LNCaP clone FGC (cell line): ENCODE measurements at regions not wholly inside any gene's neighbourhood (a gene's known extent, or its start where the extent isn't known, plus 50 kb on each side); places are given as distances from the start of the nearest gene placed in this dataset.

Experiments
- DNase-seq: peaks from one replicate; pipeline ENCODE4 v3.0.0-alpha.2; 2011; ENCODE audit warnings: low read depth
- H3K4me3 ChIP-seq: 2 replicates; pipeline ENCODE4 v1.5.1; 2011; ENCODE audit warnings: mild to moderate bottlenecking, low read depth, low read length, control low read depth
- CTCF ChIP-seq: IDR thresholded peaks from 2 replicates; pipeline ENCODE4 v1.5.1; 2012; ENCODE audit warnings: mild to moderate bottlenecking; ENCODE audit not compliant: control insufficient read depth, insufficient read depth; ENCODE audit errors: extremely low read depth

- no peak overlapping the region for H3K4me3 ChIP-seq
- TF ChIP-seq CTCF, result no peak
- no peak for DNase-seq
Observed at GRCh38 chr1:36639461-36639860, 156.7 kb upstream of the CSF3R start.

GRCh38 chr1:36638268-36638667 lies 155.6 kb upstream of the CSF3R start:
- no peak for TF ChIP-seq CTCF
- DNase-seq, result no peak
- H3K4me3 ChIP-seq, result no peak overlapping the region

GRCh38 chr1:36636206-36636605 lies 153.5 kb upstream of the CSF3R start:
- no peak overlapping the region for H3K4me3 ChIP-seq
- TF ChIP-seq CTCF, result no peak
- DNase-seq, result no peak

- H3K4me3 ChIP-seq, result no peak overlapping the region
- no peak for TF ChIP-seq CTCF
- DNase-seq, result no peak
Observed at GRCh38 chr1:36635284-36635683, 152.6 kb upstream of the CSF3R start.

GRCh38 chr1:36628804-36629203 lies 146.1 kb upstream of the CSF3R start:
- no peak for DNase-seq
- H3K4me3 ChIP-seq, result no peak overlapping the region
- no peak for TF ChIP-seq CTCF

- no peak for TF ChIP-seq CTCF
- no peak overlapping the region for H3K4me3 ChIP-seq
- no peak for DNase-seq
Observed at GRCh38 chr1:36626435-36626834, 143.7 kb upstream of the CSF3R start.

GRCh38 chr1:36625935-36626310 lies 143.2 kb upstream of the CSF3R start:
- H3K4me3 ChIP-seq, result no peak overlapping the region
- DNase-seq, result no peak
- TF ChIP-seq CTCF, result no peak
